HepG2 (cell line): ENCODE measurements at regions not wholly inside any gene's neighbourhood (a gene's known extent, or its start where the extent isn't known, plus 50 kb on each side); places are given as distances from the start of the nearest gene placed in this dataset.

ENCODE experiments used
- ATAC-seq: fragments of 200-7000 bp; cut with Tn5 transposase; 3 replicates; pipeline ENCODE4 v1.9.1; 2020; ENCODE audit warnings: mild to moderate bottlenecking, moderate library complexity
- BruUV-seq: library from RNA; stranded (reverse); fragments of 400-500 nt; replicated peaks from 2 replicates; lab custom pipeline; 2021; lab: Mats Ljungman, UMichigan
- CTCF ChIA-PET: fragments of 300-600 bp; formaldehyde crosslinking; extraction: SDS; loops from one replicate; lab custom pipeline; 2021; ENCODE audit warnings: low total read pairs, inconsistent platforms, low intra/inter-chr PET ratio; lab: Yijun Ruan, JAX
- POLR2A ChIA-PET: fragments of 350-600 bp; sonication (Branson Sonifier 250); formaldehyde crosslinking; loops from one replicate; lab custom pipeline; 2020; ENCODE audit warnings: antibody characterized with exemption, inconsistent platforms; lab: Yijun Ruan, JAX
- DNase-seq: peaks from one replicate; pipeline ENCODE4 v3.0.0-alpha.2; 2015; ENCODE audit warnings: low spot score
- FAIRE-seq: peaks from 3 replicates; lab custom pipeline; 2011; peaks lifted over from hg19 to GRCh38; lab: Jason Lieb, UNC
- H2AFZ ChIP-seq: one replicate; pipeline ENCODE4 v1.6.1; 2011; ENCODE audit warnings: low read length, inconsistent platforms
- H3K27ac ChIP-seq: fragments of 300-600 bp; 3 replicates; pipeline ENCODE4 v1.8.0; 2011; ENCODE audit warnings: mixed run types, mild to moderate bottlenecking, mixed read lengths, low read length, inconsistent platforms; ENCODE audit not compliant: insufficient read depth; ENCODE audit errors: extremely low read length
- H3K27me3 ChIP-seq, 2 experiments: fragments of 200-600 bp in 1 of 2; 2 replicates in 1 of 2; 3 replicates in 1 of 2; pipeline versions ENCODE4 v1.6.0 to v1.8.0; 2011; ENCODE audit warnings: low read length in 2 of 2, mild to moderate bottlenecking in 2 of 2, moderate library complexity in 2 of 2, inconsistent platforms in 1 of 2; ENCODE audit not compliant: insufficient read depth in 2 of 2, control insufficient read depth in 1 of 2
- H3K36me3 ChIP-seq, 2 experiments: fragments of 200-600 bp in 1 of 2; replicated peaks in 1 of 2; 2 replicates in 1 of 2; 3 replicates in 1 of 2; pipeline versions ENCODE4 v1.5.1 to v1.8.0; 2011; ENCODE audit warnings: low read length in 2 of 2, inconsistent platforms in 1 of 2; ENCODE audit not compliant: insufficient read depth in 2 of 2, control insufficient read depth in 1 of 2
- H3K4me1 ChIP-seq: 2 replicates; pipeline ENCODE4 v1.5.1; 2012; ENCODE audit warnings: low read length, inconsistent platforms; ENCODE audit not compliant: insufficient read depth
- H3K4me2 ChIP-seq: 2 replicates; pipeline ENCODE4 v1.6.0; 2011; ENCODE audit warnings: low read depth, low read length, inconsistent platforms
- H3K4me3 ChIP-seq, 3 experiments: fragments of 200-600 bp in 1 of 3; sonication (generic), shearing (Covaris generic) in 1 of 3; replicated peaks in 1 of 3; 2 replicates each; pipeline ENCODE4 v1.5.1; 2011 to 2016; ENCODE audit warnings: low read length in 3 of 3, inconsistent platforms in 2 of 3, low read depth in 2 of 3, mild to moderate bottlenecking in 2 of 3, control low read depth in 1 of 3, mixed read lengths in 1 of 3; ENCODE audit not compliant: insufficient read depth in 1 of 3
- H3K79me2 ChIP-seq: one replicate; pipeline ENCODE4 v1.6.1; 2011; ENCODE audit warnings: low read length, inconsistent platforms; ENCODE audit not compliant: insufficient read depth
- H3K9ac ChIP-seq: 2 replicates; pipeline ENCODE4 v1.6.0; 2011; ENCODE audit warnings: mild to moderate bottlenecking, low read depth, low read length, inconsistent platforms; ENCODE audit not compliant: insufficient read depth
- H3K9me3 ChIP-seq: 2 replicates; pipeline ENCODE4 v1.5.1; 2012; ENCODE audit warnings: mild to moderate bottlenecking, low read length
- H4K20me1 ChIP-seq: 2 replicates; pipeline ENCODE4 v1.6.0; 2011; ENCODE audit warnings: inconsistent platforms, mild to moderate bottlenecking, low read length, moderate library complexity; ENCODE audit not compliant: insufficient read depth
- REPIN1 ChIP-seq: sonication (generic); formaldehyde crosslinking; IDR thresholded peaks from 2 replicates; pipeline ENCODE4 v1.8.0; 2022; ENCODE audit warnings: missing genetic modification reagents, low read depth, mild to moderate bottlenecking, borderline replicate concordance
- STAT6 ChIP-seq: sonication (generic); formaldehyde crosslinking; IDR thresholded peaks from 2 replicates; pipeline ENCODE4 v1.4.0; 2020; ENCODE audit warnings: missing genetic modification reagents, mild to moderate bottlenecking, borderline replicate concordance
- TCF12 ChIP-seq, 2 experiments: fragments of 450-650 bp in 1 of 2; sonication (generic) in 1 of 2; formaldehyde crosslinking in 1 of 2; IDR thresholded peaks; 2 replicates each; pipeline versions ENCODE4 v1.6.1 to v1.8.0; 2017 to 2022; ENCODE audit warnings: antibody characterized with exemption in 1 of 2, mild to moderate bottlenecking in 1 of 2, missing genetic modification reagents in 1 of 2, moderate library complexity in 1 of 2
- ZBTB4 ChIP-seq: sonication (generic); formaldehyde crosslinking; IDR thresholded peaks from 2 replicates; pipeline ENCODE4 v1.4.0; 2020; ENCODE audit warnings: missing genetic modification reagents, mild to moderate bottlenecking, borderline replicate concordance
- ZNF232 ChIP-seq: sonication (generic); formaldehyde crosslinking; IDR thresholded peaks from 2 replicates; pipeline ENCODE4 v1.4.0; 2020; ENCODE audit warnings: missing genetic modification reagents, borderline replicate concordance
- ZNF496 ChIP-seq: sonication (generic); formaldehyde crosslinking; IDR thresholded peaks from 2 replicates; pipeline ENCODE4 v1.8.1; 2023; ENCODE audit warnings: mild to moderate bottlenecking, moderate library complexity, missing genetic modification reagents; ENCODE audit not compliant: insufficient replicate concordance
- ZNF512 ChIP-seq: sonication (generic); formaldehyde crosslinking; IDR thresholded peaks from 2 replicates; pipeline ENCODE4 v1.4.0; 2020; ENCODE audit warnings: mild to moderate bottlenecking, missing genetic modification reagents
- in situ Hi-C: cut with HindIII; loops from 2 replicates; pipeline ENCODE4 v1.10.0; 2017; ENCODE audit warnings: low pct_unique_long_range_greater_than_20kb; ENCODE audit not compliant: extremely low pct_ligation_motif_present
- intact Hi-C: fragments of 100-400 bp; cut with micrococcal nuclease; formaldehyde crosslinking; loops from one replicate; pipeline ENCODE4 v1.10.0; 2022; ENCODE audit not compliant: unreplicated experiment

- in situ Hi-C loops (no loop called here), intact Hi-C loops (no loop called here)
- POLR2A ChIA-PET, result no interaction called here
- no peak for ATAC-seq
- Histone ChIP-seq H3K79me2 (no peaks in the 10 kb centered on the region), H3K4me3 (no peak overlapping the region), H3K4me2 (no peak overlapping the region), H3K9ac (no peak overlapping the region), H3K9me3 (no peaks in the 10 kb centered on the region), H4K20me1 (no peaks in the 10 kb centered on the region), H2AFZ (no peak overlapping the region), H3K27me3 (no peaks in the 10 kb centered on the region), H3K27ac (no peak overlapping the region), H3K4me1 (no peaks in the 10 kb centered on the region), H3K36me3 (no peaks in the 10 kb centered on the region)
- BruUV-seq, result no TSS peak
- no peak for TF ChIP-seq ZNF496 (CRISPR knock-in tag)
- TF ChIP-seq ZNF512, result no peak
- TF ChIP-seq REPIN1 (CRISPR knock-in tag), result no peak
- no peak for TF ChIP-seq STAT6 (CRISPR knock-in tag)
- TF ChIP-seq ZBTB4 (CRISPR knock-in tag), result no peak
- no peak for TF ChIP-seq TCF12 (IDR thresholded peaks at IDR 0.05)
- TF ChIP-seq TCF12 (CRISPR knock-in tag; IDR thresholded peaks at IDR 0.05), result no peak
- no peak for TF ChIP-seq ZNF232
- CTCF ChIA-PET, result no interaction called here
- no peak for FAIRE-seq
- no peak for DNase-seq
Observed at GRCh38 chr18:40186677-40187076, 1768.4 kb upstream of the PIK3C3 start.
